ENCODE measurements at regions not wholly inside any gene's neighbourhood (a gene's known extent, or its start where the extent isn't known, plus 50 kb on each side); places are given as distances from the start of the nearest gene placed in this dataset.

- Histone ChIP-seq H3K27me3 (ENCODE audit: insufficient read depth, low read length, poor library complexity, severe bottlenecking) (no peaks in the 10 kb centered on the region), H3K4me2 (ENCODE audit: low read depth, low read length, poor library complexity, severe bottlenecking) (no peak overlapping the region), H3K4me3 (ENCODE audit: low read length, poor library complexity, severe bottlenecking) (no peak overlapping the region), H3F3A (ENCODE audit: low read depth) (no peaks in the 10 kb centered on the region), H3K9ac (ENCODE audit: low read depth, low read length, poor library complexity, severe bottlenecking) (no peak overlapping the region), H2AFZ (ENCODE audit: low read length) (no peak overlapping the region), H3K79me2 (ENCODE audit: insufficient read depth, low read length) (no peaks in the 10 kb centered on the region), H4K20me1 (ENCODE audit: insufficient read depth, low read length, poor library complexity, severe bottlenecking) (no peaks in the 10 kb centered on the region), H3K4me1 (ENCODE audit: insufficient read depth, low read length, poor library complexity, severe bottlenecking) (no peaks in the 10 kb centered on the region), H3K9me3 (ENCODE audit: insufficient read depth, low read depth, low read length) (no peaks in the 10 kb centered on the region), H3K36me3 (ENCODE audit: insufficient read depth, low read length) (no peaks in the 10 kb centered on the region), H3K9me2 (replicated peaks; ENCODE audit: low read depth, low read length) (no peaks in the 10 kb centered on the region)
- no peak for TF ChIP-seq EZH2phosphoT487 (IDR thresholded peaks at IDR 0.05; ENCODE audit: borderline replicate concordance)
- no peak for TF ChIP-seq CTCF (conservative IDR thresholded peaks at IDR 0.05; ENCODE audit: low read length)
These were observed 172.0 kb upstream of the SERPINE2 start for GRCh38 chr2:224211181-224211480.

GRCh38 chr2:224210286-224211180 lies 171.4 kb upstream of the SERPINE2 start:
- Histone ChIP-seq H4K20me1 (ENCODE audit: insufficient read depth, low read length, poor library complexity, severe bottlenecking) (no peaks in the 10 kb centered on the region), H3K9ac (ENCODE audit: low read depth, low read length, poor library complexity, severe bottlenecking) (no peak overlapping the region), H3K9me2 (replicated peaks; ENCODE audit: low read depth, low read length) (no peaks in the 10 kb centered on the region), H3K36me3 (ENCODE audit: insufficient read depth, low read length) (no peaks in the 10 kb centered on the region), H3F3A (ENCODE audit: low read depth) (no peaks in the 10 kb centered on the region), H2AFZ (ENCODE audit: low read length) (no peak overlapping the region), H3K4me2 (ENCODE audit: low read depth, low read length, poor library complexity, severe bottlenecking) (no peak overlapping the region), H3K79me2 (ENCODE audit: insufficient read depth, low read length) (no peaks in the 10 kb centered on the region), H3K4me1 (ENCODE audit: insufficient read depth, low read length, poor library complexity, severe bottlenecking) (no peaks in the 10 kb centered on the region), H3K9me3 (ENCODE audit: insufficient read depth, low read depth, low read length) (no peaks in the 10 kb centered on the region), H3K4me3 (ENCODE audit: low read length, poor library complexity, severe bottlenecking) (no peak overlapping the region), H3K27me3 (ENCODE audit: insufficient read depth, low read length, poor library complexity, severe bottlenecking) (no peaks in the 10 kb centered on the region)
- TF ChIP-seq CTCF (conservative IDR thresholded peaks at IDR 0.05; ENCODE audit: low read length), result no peak
- no peak for TF ChIP-seq EZH2phosphoT487 (IDR thresholded peaks at IDR 0.05; ENCODE audit: borderline replicate concordance)

- Histone ChIP-seq H3K36me3 (ENCODE audit: insufficient read depth, low read length) (no peaks in the 10 kb centered on the region), H3K4me3 (ENCODE audit: low read length, poor library complexity, severe bottlenecking) (no peak overlapping the region), H3K9me2 (replicated peaks; ENCODE audit: low read depth, low read length) (no peaks in the 10 kb centered on the region), H3K4me2 (ENCODE audit: low read depth, low read length, poor library complexity, severe bottlenecking) (no peak overlapping the region), H3K4me1 (ENCODE audit: insufficient read depth, low read length, poor library complexity, severe bottlenecking) (no peaks in the 10 kb centered on the region), H3K27me3 (ENCODE audit: insufficient read depth, low read length, poor library complexity, severe bottlenecking) (no peaks in the 10 kb centered on the region), H3K9me3 (ENCODE audit: insufficient read depth, low read depth, low read length) (no peaks in the 10 kb centered on the region), H3K79me2 (ENCODE audit: insufficient read depth, low read length) (no peaks in the 10 kb centered on the region), H2AFZ (ENCODE audit: low read length) (no peak overlapping the region), H3K9ac (ENCODE audit: low read depth, low read length, poor library complexity, severe bottlenecking) (no peak overlapping the region), H3F3A (ENCODE audit: low read depth) (no peaks in the 10 kb centered on the region), H4K20me1 (ENCODE audit: insufficient read depth, low read length, poor library complexity, severe bottlenecking) (no peaks in the 10 kb centered on the region)
- TF ChIP-seq EZH2phosphoT487 (IDR thresholded peaks at IDR 0.05; ENCODE audit: borderline replicate concordance), result no peak
- TF ChIP-seq CTCF (conservative IDR thresholded peaks at IDR 0.05; ENCODE audit: low read length), result no peak
These were observed 170.6 kb upstream of the SERPINE2 start for GRCh38 chr2:224209555-224210285.
